ENCODE measurements at regions not wholly inside any gene's neighbourhood (a gene's known extent, or its start where the extent isn't known, plus 50 kb on each side); places are given as distances from the start of the nearest gene placed in this dataset.
"Not testable (repeated sequence)": the region's sequence is repeated elsewhere in the genome, so short reads cannot be mapped to it uniquely, and the experiment has no call there.

DNA sequence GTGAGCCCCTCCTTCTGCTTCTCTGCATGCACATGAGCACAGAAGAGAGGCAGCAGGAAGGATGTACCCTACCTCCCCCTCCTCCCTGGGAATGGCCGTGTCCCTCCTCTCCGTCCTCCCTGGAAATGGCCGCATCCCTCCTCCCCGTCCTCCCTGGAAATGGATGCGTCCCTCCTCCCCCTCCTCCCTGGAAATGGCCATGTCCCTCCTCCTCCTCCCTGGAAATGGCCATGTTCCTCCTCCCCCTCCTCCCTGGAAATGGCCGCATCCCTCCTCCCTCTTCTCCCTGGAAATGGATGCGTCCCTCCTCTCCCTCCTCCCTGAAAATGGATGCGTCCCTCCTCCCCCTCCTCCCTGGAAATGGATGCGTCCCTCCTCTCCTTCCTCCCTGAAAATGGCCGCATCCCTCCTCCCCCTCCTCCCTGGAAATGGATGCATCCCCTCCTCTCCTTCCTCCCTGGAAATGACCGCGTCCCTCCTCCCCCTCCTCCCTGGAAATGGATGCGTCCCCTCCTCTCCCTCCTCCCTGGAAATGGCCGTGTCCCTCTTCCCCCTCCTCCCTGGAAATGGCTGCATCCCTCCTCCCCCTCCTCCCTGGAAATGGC lies 428.6 kb downstream of the AACS start:
- DNase-seq (ENCODE audit: low spot score), result no peak

DNA sequence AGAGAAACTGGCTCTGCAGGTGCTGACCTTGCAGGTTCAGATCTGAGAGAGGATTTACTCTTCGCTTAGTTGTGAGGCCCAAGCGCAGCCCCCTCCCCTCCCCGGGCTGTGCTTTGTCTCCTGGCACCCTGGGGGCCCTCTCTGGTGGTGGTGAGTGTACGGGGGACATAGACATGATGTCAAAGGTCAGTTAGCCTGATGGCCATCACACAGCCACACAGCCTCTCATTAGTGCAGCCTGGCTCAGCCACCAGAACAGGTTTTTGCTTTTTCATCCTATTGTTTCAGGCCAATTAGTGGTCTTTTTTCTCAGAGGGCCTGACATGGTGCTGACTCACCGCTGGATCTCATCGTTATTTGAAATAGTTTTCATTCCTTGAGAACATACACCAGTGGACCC lies 437.9 kb downstream of the AACS start:
- DNase-seq (ENCODE audit: low spot score), result no peak

DNA sequence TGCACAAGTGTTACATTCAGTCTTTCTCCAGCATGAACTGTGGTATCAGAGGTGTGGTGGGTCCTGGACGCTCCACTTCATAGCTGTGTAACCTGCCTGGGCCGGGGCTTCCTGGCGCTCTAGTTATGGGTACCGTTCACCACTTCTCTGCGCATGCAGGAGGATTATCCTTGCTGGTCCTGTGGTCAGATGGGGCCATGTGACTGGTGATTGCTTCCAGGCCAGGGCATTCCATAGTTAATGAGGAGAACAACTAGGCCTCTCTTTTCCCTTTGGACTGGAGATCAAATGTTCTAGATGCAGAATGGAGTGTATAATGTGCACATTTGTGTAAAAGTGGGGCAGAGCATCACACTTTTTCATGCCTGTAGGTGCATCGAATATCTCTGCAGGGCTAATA lies 444.0 kb downstream of the AACS start:
- no peak for DNase-seq (ENCODE audit: low spot score)

DNA sequence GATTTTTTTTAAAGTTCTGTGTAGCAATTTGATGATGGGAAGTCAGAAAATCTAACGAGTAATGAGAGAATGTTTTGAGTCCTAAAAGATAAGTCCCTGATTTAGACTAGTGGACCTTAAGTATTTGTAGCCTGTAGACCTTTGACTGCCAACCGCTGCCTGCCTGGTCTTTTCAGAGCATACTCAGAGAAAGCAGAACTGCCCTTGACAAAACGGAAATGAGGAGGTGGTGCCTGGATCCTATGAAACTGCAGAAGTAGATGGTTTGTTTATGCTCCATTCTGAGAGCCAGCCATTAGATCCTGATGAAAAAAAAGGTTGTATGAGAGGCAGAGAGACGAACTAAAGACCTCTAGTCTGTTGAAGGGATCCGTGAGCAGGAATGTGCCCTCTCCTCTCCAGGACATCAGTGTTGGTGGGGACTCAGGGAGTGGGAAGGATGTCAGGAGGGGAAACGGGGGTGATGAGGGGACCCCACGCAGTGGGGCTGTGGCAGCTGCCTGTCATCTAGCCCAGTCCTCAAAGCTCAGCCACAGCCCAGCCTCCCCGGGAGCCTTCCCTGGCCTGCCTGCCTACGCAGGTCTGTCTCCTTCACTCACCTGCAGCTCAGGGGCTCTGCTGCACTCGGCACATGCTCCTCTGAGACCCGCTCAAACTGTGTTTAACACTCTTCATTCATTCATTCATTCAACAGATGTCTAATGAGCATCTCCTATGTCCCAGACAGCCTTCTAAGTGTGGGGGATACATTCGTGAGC lies 447.5 kb downstream of the AACS start:
- no peak for DNase-seq (ENCODE audit: low spot score)

DNA sequence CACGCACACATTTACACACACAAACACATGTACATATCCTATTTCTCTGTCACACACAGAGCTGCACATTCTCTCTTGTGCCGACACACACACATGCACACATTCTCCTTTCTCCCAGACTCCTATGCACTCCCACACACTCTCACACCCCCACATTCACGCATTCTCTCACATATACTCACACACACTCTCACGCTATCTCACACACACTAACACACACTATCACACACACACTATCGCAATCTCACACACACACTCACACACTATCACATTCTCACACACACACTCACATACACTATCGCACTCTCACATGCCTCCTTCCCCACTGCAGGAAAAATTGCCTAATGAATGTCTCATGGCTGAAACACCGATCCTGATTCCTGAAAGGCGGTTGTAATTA lies 450.7 kb downstream of the AACS start:
- no peak for DNase-seq (ENCODE audit: low spot score)

DNA sequence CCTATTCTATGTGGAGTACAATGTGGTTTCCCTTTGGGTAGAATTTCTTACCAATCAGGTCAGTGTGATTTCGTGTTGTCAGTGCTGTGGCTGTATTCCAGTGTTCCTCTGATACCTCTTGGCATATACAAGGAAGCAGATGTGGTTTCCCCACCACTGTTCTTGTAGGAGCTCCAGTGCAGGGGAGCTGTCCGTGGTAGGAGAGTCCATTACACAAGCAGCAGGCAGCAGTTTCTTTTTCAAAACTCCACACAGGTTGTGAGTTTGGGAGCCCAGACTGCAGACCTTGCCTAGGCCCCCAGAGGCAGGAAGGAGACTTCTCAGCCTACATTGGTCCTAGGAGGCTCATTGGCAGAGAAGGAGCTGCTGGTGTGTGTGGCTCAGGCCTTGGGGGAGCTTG lies 452.8 kb downstream of the AACS start:
- no peak for DNase-seq (ENCODE audit: low spot score)

DNA sequence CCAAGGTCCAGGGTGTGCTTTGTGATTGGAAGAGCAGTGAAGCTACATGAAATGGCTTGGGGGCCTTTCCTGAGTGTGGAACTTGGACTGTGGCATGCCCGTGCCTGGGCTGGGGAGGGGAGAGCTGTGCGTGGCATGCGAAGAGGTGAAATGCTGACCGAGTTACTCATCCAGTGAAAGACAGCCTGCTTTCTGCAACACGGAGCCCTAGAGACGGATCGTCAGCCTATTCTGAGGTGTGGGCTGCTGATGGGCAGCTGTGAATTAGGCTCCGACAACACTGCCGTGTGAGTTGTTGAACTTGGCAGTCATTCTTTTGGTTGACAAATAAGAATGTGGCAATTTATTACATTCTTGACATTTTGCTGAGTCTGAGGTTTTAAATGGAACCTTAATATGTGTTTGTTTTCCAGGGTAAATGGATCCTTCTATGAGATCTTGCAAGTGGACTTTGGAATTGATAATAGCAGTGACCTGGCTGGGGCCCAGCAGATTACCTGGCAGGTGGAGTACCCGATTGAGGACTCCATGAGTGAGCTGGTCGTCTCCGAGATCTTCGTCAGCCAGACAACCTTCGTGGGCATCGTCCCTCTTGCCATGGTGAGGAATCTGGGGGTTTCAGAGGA lies 453.9 kb downstream of the AACS start:
- no peak for DNase-seq (ENCODE audit: low spot score)

DNA sequence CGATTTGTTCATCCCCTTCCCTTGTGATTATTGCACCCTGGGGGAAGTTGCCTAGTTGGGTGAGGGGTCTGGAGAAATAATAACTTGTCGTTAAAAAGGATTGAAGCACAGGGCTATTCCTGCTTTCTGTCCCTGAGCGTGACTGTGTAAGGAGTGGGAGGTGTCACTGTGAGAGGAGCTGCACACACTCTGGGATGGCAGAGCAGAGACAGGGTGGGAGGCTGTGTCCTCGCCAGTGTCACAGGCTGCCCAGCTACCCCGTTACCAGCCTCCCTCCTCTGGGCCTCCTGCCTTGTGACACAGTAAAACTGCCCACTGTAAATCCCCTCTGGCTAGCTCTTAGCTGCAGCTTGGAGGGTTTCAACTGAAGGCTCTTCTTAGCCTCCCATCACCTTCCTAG lies 460.6 kb downstream of the AACS start:
- no peak for DNase-seq (ENCODE audit: low spot score)

DNA sequence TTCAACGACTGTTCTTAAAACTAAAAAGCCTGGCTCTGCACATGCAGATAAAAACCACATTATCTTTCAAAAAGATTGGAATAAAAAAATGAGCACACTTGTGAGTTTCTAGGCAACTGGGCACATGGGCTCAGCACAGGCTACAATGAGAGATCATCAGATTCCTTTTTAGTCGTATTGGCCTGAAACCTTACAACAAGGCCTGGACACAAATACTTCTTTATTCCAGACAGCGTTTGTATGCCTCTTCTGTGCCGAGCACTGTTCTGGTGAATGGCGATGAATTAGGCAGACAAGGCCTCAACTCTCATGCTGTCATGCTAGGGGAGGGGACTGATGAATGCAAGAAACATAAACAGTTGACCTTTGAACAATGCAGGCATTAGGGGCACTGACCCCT lies 463.0 kb downstream of the AACS start:
- no peak for DNase-seq (ENCODE audit: low spot score)

DNA sequence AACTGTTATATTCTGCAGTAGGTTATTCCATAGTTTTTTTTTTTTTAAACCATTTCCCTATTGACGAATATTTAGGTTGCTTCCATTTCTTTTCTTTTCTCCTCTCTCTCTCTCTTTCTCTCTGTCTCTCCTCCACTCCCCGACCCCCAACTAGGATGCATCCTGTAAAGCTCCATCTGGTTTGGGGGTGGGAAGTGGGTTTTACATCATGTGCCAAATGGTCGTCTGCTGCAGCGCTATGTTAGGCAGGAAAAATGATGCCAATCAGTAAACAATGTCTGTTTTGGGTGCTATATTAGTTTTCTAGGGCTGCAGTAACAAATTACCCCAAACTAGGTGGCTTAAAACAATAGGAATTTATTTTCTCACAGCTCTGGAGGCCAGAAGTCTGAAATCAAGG lies 465.0 kb downstream of the AACS start:
- DNase-seq (ENCODE audit: low spot score), result no peak

DNA sequence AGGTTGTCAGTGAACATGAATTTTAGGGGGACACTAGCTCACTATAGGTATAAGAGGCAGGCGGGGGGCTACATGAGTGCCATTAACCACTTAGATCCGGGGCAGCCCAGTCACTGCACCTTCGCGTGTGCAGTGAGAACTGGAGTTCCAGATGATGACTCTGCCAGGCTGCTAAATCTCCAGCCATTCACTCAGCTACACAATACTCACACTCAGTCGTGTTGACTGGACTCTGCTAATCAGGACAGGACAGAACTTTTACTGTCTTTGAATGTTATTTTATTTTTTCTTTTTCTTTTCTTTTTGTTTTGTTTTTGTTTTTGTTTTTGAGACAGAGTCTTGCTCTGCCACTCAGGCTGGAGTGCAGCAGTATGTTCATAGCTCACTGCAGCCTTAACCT lies 465.6 kb downstream of the AACS start:
- DNase-seq (ENCODE audit: low spot score), result no peak

DNA sequence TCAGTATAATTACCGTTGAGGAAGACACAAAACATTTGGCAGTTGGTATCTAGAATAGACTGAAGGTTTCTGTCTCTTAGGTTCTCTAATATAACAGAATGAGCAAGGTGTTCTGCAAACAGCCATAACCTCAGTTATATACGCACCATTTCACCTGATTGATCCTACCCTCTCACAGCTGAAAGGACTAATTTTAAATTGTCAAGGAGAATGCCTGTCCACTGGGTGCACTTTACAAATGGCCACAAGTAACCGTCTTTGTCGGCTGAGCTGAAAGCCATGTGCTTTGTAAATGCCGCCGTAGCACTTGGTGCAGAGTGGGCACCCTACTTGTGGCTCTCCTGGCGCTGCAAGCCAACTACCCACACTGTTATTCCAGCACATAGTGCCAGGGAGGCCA lies 466.3 kb downstream of the AACS start:
- DNase-seq (ENCODE audit: low spot score), result no peak

DNA sequence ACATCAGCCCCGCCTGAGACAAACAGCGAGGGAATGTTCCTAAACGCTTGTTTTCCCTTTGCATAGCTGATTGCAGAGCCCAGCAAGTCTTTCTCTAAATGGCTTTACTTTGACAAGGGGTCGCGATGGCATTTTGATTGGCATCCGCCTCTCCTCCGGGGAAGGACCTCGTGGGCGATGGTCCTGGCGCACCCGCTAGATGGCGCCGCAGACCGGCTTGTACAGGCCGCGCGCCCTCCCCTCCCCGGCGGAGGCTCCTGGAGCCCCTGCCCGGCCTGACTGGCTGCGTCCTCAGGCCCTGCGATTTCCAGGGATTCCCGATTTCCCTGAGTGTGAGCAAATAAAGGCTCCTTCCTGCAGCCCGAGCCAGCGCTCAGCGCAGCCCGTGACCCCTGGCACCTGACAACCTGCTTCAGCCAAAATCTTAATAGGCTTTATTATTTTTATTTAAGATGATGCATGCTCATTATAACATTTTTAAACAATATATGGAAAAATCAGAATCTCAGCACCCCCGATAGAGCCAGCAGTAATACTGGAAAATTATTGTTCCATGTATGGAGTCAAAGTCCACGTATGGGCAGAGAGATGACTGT lies 468.3 kb downstream of the AACS start:
- peak; percentile 6 for DNase-seq (ENCODE audit: low spot score)

DNA sequence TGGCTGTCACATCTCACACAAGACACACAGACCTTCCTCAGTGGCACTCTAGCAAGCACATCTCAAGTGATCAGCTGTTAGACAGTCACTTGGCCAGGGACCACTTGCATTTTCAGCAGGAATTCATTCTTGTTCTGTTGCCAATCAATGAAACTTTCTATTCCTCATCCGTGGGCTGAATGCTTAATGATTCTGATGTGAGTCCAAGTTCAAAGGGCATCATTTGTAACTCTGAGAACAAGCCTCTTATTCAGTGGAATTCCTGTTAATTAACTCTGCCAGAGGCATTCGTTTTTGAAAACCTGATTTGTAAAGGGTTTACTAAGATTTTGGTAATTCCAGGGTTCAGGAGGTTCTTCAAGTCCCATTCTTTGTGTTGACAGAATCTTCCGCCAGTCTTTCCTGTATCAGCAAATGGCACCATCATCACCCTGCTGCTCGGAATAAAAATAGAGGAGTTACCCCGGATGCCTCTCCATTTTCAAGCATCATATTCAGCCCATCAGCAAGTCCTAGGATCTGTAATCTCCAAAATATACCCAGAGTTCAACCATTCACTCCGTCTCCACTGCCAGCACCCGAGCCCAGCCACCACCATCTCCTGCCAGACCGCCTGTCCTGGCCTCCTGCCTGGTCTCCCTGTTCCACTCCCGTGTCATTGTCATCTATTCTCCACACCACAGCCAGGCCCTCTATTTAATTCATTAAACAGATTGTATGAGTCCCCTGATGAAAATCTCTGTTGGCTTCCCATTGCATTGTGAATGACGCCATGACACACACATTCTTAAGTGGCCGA lies 473.4 kb downstream of the AACS start:
- DNase-seq (ENCODE audit: low spot score), result no peak

DNA sequence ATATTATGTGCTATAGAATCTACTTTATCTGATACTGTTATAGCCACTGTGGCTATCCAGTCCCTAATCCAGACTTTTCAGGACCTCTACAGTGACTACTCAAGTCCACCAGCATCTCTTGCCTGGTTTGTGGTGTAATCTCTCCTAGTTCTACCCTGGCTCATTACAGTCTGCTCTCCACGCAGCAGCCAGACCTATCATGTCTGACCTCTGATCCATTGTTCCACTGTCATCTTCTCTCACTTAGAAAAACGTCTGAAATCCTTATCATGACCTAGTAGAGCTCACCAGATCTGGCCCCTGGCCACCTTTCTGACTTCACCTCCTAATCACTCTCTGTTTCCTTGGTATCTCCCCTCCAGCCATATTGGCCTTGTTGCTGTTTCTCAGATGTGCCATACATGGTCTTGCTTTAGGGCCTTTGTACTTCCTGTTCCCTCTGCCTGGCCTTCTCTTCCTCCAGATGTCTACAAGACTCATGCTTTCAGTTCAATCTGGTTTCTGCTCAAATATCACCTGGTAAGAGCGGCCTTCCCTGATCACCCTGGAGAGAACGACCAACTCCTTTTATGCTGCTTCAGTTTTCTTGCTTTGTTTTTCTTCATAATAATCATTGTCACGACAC lies 475.5 kb downstream of the AACS start:
- DNase-seq (ENCODE audit: low spot score), result no peak

DNA sequence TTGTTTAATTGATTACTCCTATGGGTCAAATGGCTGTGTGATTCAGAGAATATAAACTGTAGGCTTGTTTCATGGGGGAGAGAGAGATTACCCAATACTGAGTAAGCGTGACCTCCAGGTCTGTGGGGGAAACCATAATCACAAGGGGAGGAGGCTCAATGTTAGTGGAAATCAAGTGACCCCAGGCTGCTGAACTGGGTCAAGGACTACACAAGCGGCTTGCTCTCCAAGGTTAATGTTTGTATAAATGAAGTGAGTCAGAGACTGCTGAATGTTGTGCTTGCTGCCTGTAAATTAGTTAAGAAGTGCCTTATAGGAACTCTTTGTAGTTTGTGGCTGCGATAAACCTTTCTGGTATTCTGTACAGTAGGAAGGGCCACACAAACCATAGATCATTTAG lies 479.7 kb downstream of the AACS start:
- DNase-seq (ENCODE audit: low spot score), result no peak

DNA sequence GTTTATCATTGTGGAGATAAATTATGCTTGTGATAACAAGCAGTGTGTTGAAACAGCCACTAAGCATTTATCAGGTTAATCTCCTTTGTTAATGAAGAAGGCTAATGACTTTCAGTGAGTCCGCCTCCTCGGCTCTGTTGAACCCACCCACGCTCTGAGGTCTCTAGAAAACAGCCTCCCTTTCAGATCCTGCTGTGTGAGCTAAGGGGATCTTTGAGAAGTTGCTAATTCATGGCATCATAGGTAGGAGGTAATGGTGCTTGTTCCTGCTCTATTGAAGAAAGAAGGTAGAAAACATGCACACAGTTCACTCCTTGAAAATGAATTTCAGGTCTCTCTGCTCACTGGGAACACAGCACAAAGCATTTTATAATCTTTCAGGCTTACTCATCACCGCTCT lies 483.9 kb downstream of the AACS start:
- DNase-seq (ENCODE audit: low spot score), result no peak

DNA sequence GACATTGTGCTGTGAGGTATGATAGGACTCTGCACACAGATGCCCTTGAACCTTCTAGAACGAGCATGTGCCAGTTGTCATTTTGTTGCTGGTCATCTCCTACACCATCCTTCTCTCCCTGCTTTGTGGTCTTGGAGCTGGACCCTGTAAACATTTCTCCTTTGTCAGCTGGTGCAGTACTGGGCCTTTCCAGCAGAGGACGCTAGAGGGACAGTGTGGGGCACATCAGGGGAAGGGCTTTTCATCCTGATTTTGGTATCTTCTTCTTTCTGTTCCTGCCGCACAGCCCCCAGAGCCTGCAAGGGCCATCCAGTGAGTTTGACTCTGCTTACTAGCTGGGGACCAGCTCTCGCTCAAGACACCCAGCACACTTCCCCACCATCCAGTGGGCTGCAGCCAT lies 484.6 kb downstream of the AACS start:
- DNase-seq (ENCODE audit: low spot score), result no peak

DNA sequence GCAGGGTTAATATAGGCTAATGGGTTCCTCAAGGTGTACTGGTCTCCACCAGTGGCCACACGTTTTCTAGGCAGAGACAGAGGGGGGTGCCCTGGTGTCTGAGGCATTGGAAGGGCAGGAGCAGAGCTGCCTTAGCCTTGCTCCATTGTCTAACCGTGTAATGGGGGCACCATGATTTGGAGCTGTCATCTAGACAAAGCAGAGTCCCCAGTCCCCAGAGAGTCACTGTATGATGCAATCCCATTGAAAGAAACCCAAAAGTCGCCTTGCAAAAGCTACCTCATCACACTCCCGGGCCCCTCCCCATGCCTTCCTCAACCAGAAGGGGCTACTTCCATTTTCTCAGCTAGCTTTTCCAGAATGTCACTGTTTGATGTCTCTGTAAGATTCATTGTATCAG lies 487.1 kb downstream of the AACS start:
- no peak for DNase-seq (ENCODE audit: low spot score)

DNA sequence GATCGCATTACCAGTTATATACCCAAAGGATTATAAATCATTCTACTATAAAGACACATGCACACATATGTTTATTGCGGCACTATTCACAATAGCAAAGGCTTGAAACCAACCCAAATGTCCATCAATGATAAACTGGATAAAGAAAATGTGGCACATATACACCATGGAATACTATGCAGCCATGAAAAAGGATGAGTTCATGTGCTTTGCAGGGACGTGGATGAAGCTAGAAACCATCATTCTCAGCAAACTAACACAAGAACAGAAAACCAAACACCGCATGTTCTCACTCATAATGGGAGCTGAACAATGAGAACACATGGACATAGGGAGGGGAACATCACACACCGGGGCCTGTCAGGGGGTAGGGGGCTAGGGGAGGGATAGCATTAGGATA lies 495.8 kb downstream of the AACS start:
- not testable (repeated sequence) for DNase-seq (ENCODE audit: low spot score)

DNA sequence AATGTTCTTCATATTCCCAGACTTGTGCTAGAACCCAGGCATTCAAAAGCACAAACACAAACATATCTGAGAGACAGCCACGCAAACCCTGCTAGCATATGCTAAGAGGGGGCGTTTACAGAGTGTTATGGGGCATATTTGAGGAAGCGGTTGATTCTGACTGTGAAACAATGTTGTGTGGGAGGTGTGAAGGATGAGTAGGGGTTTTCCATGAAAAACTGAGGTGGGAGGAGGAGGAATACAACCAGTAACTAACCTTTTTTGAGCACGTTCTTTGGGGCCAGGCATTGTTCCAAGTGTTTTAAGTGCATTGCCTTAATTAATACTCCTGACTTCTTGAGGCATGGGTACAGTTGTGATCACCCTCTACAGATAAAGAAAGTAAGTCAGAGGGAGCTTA lies 499.5 kb downstream of the AACS start:
- no peak for DNase-seq (ENCODE audit: low spot score)

DNA sequence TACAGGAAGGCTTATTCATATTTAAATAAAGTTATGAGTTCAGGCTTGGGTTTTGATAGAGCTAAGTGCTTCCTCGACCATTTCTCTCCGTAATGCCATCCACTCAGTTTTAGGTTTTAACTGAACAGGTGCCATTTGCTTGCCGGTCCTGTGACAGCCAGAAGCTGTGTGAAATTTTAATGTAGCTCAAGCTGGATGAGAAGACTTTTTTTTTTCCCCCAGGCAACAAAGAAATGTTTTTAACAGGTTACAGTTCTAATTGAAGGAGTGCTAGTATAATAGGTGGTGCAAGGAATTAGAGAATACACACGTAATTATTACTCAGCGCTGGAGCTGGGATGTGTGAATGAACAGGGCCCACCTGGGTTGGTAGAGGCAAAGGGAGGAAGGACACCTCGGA lies 502.3 kb downstream of the AACS start:
- DNase-seq (ENCODE audit: low spot score), result no peak
